PC-3 (cell line): ENCODE measurements at regions not wholly inside any gene's neighbourhood (a gene's known extent, or its start where the extent isn't known, plus 50 kb on each side); places are given as distances from the start of the nearest gene placed in this dataset.

Experiments used
- EZH2 ChIP-seq: fragments of 300-600 bp; sonication (generic); IDR thresholded peaks from one replicate; pipeline ENCODE4 v1.6.1; 2017; ENCODE audit warnings: antibody characterized with exemption, mild to moderate bottlenecking, low read length; ENCODE audit not compliant: unreplicated experiment
- TF ChIP-seq, protein P1 (sequence below): fragments of 300-600 bp; sonication (generic); conservative IDR thresholded peaks from 2 replicates; pipeline ENCODE4 v1.5.1; 2017; ENCODE audit warnings: antibody characterized with exemption, low read depth, mild to moderate bottlenecking, low read length

DNA sequence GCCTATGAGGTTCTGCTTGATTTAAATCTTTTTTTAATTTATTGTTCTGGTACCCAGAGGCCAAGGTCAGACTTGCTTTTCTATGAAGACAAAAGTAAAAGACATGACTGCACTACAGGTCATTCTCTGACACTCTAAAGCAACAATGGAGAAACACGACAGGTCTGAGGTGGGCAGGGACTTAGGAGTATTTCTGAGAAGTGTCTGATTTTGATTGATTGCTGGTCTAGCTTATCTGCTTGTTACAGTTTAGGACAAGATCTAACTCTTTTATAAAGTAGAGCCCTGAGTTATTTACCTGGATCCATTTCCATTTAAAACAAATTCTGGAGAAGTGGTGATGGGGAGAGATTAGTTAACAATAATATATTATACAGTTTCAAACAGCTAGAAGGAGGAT lies 115.2 kb upstream of the STT3B start:
- TF ChIP-seq EZH2: no peak
- TF ChIP-seq, protein P1, sequence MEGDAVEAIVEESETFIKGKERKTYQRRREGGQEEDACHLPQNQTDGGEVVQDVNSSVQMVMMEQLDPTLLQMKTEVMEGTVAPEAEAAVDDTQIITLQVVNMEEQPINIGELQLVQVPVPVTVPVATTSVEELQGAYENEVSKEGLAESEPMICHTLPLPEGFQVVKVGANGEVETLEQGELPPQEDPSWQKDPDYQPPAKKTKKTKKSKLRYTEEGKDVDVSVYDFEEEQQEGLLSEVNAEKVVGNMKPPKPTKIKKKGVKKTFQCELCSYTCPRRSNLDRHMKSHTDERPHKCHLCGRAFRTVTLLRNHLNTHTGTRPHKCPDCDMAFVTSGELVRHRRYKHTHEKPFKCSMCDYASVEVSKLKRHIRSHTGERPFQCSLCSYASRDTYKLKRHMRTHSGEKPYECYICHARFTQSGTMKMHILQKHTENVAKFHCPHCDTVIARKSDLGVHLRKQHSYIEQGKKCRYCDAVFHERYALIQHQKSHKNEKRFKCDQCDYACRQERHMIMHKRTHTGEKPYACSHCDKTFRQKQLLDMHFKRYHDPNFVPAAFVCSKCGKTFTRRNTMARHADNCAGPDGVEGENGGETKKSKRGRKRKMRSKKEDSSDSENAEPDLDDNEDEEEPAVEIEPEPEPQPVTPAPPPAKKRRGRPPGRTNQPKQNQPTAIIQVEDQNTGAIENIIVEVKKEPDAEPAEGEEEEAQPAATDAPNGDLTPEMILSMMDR: no peak
